GM12891 (cell line): ENCODE measurements at regions not wholly inside any gene's neighbourhood (a gene's known extent, or its start where the extent isn't known, plus 50 kb on each side); places are given as distances from the start of the nearest gene placed in this dataset.

Experiments
- DNase-seq: peaks from one replicate; pipeline ENCODE4 v3.0.0; 2011; ENCODE audit warnings: low spot score; ENCODE audit not compliant: insufficient read length
- FAIRE-seq: peaks from 2 replicates; lab custom pipeline; 2011; peaks lifted over from hg19 to GRCh38; lab: Jason Lieb, UNC
- PAX5 ChIP-seq: IDR thresholded peaks from 2 replicates; pipeline ENCODE4 v1.6.1; 2011; ENCODE audit warnings: low read length, moderate library complexity, mild to moderate bottlenecking; ENCODE audit not compliant: insufficient read depth, severe bottlenecking
- POLR2A ChIP-seq: IDR thresholded peaks from 2 replicates; pipeline ENCODE4 v1.6.1; 2011; ENCODE audit warnings: low read depth, low read length, control low read depth
- POLR2AphosphoS5 ChIP-seq: IDR thresholded peaks from 2 replicates; pipeline ENCODE4 v1.6.1; 2011; ENCODE audit warnings: low read depth, low read length, control low read depth
- POU2F2 ChIP-seq: IDR thresholded peaks from 2 replicates; pipeline ENCODE4 v1.6.1; 2011; ENCODE audit warnings: low read depth, mild to moderate bottlenecking, control low read depth, low read length, moderate library complexity
- SPI1 ChIP-seq: IDR thresholded peaks from 2 replicates; pipeline ENCODE4 v1.6.1; 2011; ENCODE audit warnings: low read depth, low read length, control low read depth
- TAF1 ChIP-seq: IDR thresholded peaks from 2 replicates; pipeline ENCODE4 v1.6.1; 2011; ENCODE audit warnings: low read depth, low read length, control low read depth

GRCh38 chr2:212692466-212692865 lies 153.9 kb upstream of the ERBB4 start:
- FAIRE-seq (no peak), DNase-seq (no peak)
- no peak for TF ChIP-seq TAF1

GRCh38 chr2:212686285-212686895 lies 147.8 kb upstream of the ERBB4 start:
- FAIRE-seq = peak; percentile 76
- TF ChIP-seq PAX5 (peak; percentile 34), POU2F2 (no peak), POLR2AphosphoS5 (no peak)
- DNase-seq = peak; percentile 22

- TF ChIP-seq PAX5 (no peak), POU2F2 (no peak), SPI1 (no peak), POLR2AphosphoS5 (no peak), POLR2A (no peak), TAF1 (no peak)
- FAIRE-seq (no peak), DNase-seq (no peak)
Observed at GRCh38 chr2:212683346-212684097, 144.9 kb upstream of the ERBB4 start.

- TF ChIP-seq POU2F2 = no peak
- TF ChIP-seq SPI1 = no peak
- TF ChIP-seq POLR2A = no peak
- TF ChIP-seq PAX5 = no peak
- no peak for TF ChIP-seq TAF1
- no peak for TF ChIP-seq POLR2AphosphoS5
- DNase-seq (no peak), FAIRE-seq (no peak)
Observed at GRCh38 chr2:212682937-212683336, 144.3 kb upstream of the ERBB4 start.

GRCh38 chr2:212677466-212677865 lies 138.9 kb upstream of the ERBB4 start:
- TF ChIP-seq PAX5 = no peak
- no peak for TF ChIP-seq SPI1
- TF ChIP-seq POU2F2 = no peak
- no peak for TF ChIP-seq POLR2AphosphoS5
- TF ChIP-seq POLR2A = no peak
- TF ChIP-seq TAF1 = no peak
- FAIRE-seq = no peak
- DNase-seq = no peak

DNA sequence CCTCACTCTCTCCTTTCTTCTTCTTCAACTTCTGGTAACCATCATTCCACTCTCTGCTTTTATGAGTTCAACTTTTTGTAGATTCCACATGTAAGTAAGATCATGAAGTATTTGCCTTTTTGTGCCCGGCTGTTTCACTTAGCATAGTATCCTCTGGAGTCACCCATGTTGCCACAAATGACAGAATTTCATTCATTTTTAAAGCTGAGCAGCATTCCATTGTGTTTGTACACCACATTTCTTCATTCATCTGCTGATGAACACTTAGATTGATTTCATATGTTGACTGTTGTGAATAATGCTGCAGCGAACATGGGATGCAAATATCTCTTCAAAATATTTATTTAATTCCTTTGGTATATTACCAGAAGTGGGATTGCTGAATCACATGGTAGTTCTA lies 133.6 kb upstream of the ERBB4 start:
- no peak for DNase-seq
- no peak for FAIRE-seq
- no peak for TF ChIP-seq PAX5
- no peak for TF ChIP-seq TAF1
- no peak for TF ChIP-seq POU2F2
- TF ChIP-seq POLR2AphosphoS5 = no peak
- TF ChIP-seq SPI1 = no peak
- TF ChIP-seq POLR2A = no peak

- no peak for FAIRE-seq
- TF ChIP-seq POU2F2 (peak; percentile 94), SPI1 (0 out of 2 replicates have a peak, but pooled peaks have one; percentile 19), TAF1 (no peak)
- DNase-seq = no peak
Observed at GRCh38 chr2:212669761-212670160, 131.2 kb upstream of the ERBB4 start.

DNA sequence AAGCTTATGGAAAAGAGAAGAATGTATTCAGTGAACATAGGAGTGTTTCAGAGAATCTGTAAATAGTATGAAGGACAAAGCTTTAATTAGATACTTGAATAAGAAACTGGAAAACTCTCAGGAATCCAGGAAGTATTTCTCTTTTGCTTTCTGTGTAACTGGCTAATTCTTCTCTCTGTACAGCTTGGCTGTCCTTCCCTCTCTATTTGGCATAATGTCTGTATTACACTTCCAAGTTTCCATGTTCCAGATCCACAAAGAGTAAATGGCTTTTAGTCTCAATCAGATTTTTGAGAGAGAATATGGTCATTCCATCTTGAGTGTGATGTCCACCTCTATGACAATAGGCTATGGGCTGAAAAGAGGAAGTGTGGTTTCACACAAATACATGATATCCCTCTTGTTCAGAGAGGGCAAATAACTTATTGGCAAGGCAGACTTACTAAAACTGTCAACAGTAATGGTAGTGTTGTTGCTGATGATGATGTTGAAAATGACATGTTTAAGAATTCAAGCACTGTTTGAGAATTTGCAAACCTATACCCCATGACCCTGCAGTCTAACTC lies 129.2 kb upstream of the ERBB4 start:
- TF ChIP-seq SPI1 (peak; percentile 91), TAF1 (no peak)
- no peak for FAIRE-seq
- no peak for DNase-seq

DNA sequence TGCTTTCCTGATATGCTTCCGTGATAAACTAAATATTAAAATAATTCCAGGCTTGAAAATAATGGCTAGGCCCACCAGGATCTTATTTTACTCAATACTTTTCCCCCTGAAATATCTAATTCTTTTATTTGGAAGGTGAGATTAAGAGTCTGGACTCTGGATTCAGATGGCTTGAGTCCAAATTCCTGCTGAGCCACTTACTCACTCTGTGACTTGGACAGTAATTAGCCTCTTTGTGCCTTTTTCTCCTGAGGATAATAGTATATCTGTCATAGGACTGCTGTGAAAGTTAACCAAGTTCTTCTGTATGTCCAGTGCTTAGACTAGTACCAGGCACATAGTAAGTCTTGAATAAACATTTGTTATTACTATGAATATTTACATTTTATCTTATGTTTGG lies 127.3 kb upstream of the ERBB4 start:
- FAIRE-seq (no peak), DNase-seq (no peak)
- no peak for TF ChIP-seq TAF1
- no peak for TF ChIP-seq POLR2AphosphoS5
- no peak for TF ChIP-seq POU2F2
- no peak for TF ChIP-seq SPI1
- no peak for TF ChIP-seq PAX5
- no peak for TF ChIP-seq POLR2A

DNA sequence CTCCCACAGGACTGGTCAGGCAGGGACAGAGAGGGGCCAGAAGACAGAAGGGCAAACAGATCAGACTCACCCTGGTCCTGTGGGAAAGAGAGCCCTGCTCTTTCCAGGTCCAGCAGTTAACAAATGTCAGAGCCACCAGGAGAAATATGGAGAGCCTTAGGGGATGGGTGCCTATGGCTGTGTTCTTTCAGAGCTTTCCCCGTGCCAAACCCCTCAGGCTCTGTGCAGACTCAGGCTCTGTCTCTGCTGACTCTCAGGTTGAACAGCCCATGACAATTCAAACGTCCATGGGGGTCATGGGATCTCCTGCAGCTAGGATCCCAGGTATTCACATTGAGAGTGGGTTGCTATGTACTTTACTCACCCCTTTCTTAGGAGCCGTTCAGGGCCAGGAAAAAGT lies 120.8 kb upstream of the ERBB4 start:
- no peak for FAIRE-seq
- DNase-seq = no peak
- TF ChIP-seq SPI1 (no peak), TAF1 (no peak), POLR2A (no peak), POU2F2 (no peak), POLR2AphosphoS5 (no peak), PAX5 (no peak)
